G401.6 (cell line): ENCODE measurements at regions not wholly inside any gene's neighbourhood (a gene's known extent, or its start where the extent isn't known, plus 50 kb on each side); places are given as distances from the start of the nearest gene placed in this dataset.

Experiments
- FAIRE-seq: peaks from 2 replicates; lab custom pipeline; 2012; peaks lifted over from hg19 to GRCh38; lab: Jason Lieb, UNC

GRCh38 chr18:46324087-46324955 is 220.1 kb downstream of the HAUS1 start:
- FAIRE-seq = peak; percentile 57

DNA sequence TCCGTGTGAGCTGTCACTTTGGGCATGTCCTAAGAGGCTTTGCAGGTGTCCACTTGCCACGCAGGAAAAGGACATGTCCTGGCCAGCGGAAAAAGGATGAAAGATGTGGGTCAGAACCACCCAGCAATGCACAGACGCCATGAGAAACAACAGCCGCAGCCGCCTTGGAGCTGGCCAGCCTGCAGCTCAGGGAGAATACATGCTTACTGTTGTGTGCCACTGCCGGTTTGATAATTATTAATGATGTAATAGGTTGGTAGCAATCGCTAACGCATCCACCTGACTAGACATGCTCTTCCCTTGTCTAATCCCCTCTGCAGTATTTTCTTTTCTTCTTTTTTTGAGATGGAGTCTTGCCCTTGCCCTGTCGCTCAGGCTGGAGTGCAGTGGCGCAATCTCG is 221.7 kb downstream of the HAUS1 start:
- no peak for FAIRE-seq

- FAIRE-seq = no peak
These were observed 225.6 kb downstream of the HAUS1 start for GRCh38 chr18:46329736-46330246.

GRCh38 chr18:46331316-46331715 is 227.1 kb downstream of the HAUS1 start:
- FAIRE-seq = no peak

- FAIRE-seq = no peak
These were observed 228.2 kb downstream of the HAUS1 start for GRCh38 chr18:46332286-46332801.

DNA sequence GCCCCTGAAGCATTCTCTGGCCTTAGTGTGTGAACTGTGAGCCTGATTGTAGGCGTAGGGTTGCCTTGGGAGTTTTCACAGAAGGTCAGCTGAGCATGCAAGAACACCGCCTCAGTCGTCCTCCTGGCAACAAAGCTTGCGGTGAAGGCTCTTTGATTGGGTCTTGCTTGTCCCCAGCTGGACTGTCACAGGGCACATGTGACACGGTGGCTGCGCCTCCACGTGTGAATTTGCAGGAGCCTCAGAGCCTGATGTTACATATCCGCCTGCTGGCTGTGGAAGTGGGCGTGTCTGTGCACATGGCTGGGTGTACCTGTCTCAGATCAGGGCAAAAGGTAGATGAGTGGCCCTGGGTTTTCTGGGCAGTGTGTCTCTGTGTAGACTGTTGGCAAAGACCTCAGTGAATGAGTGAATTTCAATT is 228.7 kb downstream of the HAUS1 start:
- no peak for FAIRE-seq

DNA sequence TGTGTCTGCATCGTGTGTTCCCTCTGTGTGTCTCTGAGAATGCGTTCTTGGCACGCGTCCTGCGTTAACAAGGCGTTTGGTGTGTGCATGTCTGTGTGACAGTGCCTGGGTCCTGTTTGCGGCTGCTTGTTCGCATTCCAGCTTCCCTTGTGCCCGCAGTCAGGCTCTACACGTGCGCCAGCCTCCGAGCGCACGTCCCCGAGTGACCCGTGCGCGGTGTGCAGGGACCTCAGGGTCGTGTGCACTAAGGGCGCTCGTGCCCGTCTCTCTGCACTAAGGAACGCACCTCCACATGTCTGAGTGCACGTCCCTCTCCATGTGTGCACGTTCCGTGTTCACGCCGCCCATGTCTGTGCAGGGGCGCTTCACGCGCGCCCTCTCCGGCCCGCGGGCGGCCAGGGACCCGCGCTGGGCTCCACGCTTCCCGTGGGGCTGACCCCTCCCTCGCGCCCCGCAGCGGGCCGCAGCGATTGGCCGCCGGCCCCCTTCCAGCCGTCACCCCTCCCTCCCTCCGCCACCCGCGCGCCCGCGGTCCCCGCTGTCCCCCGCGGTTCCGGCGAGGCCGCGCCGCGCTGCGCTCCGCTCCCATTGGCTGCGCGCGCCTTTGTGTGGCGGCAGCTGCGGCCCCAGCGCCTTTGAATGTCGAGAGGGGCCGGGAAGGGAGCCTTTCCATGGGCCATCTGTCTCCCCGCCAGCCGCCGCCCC is 229.4 kb downstream of the HAUS1 start:
- FAIRE-seq = no peak

GRCh38 chr18:46334868-46335281 is 230.7 kb downstream of the HAUS1 start:
- no peak for FAIRE-seq

- no peak for FAIRE-seq
These were observed 231.4 kb downstream of the HAUS1 start for GRCh38 chr18:46335534-46336101.

GRCh38 chr18:46336278-46337111 is 232.3 kb downstream of the HAUS1 start:
- no peak for FAIRE-seq

GRCh38 chr18:46337271-46337670 is 233.1 kb downstream of the HAUS1 start:
- FAIRE-seq = no peak

DNA sequence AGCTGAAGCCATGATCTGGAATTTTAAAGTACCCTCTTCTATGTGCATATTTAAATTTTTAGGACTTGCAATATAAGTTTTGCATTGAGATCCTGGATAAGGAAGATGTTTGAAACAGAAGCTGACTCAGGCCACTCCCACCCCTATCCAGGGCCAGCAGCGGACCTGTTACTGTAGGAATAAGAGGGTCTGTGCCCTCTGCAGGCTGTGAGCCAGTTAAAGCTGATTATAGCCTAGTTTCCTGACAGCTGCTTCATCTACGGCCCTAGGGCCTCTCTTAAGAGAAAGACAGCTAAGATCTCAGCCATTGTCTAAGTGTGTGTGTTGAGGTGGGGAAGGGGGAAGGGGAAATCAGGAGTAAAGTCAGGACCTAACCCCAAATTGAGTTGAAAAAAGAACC is 234.0 kb downstream of the HAUS1 start:
- no peak for FAIRE-seq

DNA sequence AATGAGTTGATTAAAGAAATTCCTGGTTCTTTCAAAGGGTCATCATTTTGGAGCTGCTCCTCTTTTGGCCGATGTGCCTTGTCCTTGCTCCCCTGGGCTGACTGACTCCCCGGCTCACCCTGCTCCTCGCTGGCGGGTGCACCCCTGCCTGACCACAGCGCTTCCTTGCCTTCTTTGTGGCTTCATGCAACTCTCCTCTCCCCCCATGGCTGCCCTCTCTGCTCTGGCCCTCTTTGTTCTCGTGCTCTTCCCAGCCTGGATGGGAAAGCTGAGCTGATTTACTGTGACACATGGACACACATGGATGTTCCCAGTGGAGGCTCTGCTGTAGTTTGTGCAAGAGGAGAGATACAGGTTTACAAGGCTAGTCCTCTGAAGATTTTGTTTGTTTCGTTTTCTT is 234.6 kb downstream of the HAUS1 start:
- FAIRE-seq = no peak

DNA sequence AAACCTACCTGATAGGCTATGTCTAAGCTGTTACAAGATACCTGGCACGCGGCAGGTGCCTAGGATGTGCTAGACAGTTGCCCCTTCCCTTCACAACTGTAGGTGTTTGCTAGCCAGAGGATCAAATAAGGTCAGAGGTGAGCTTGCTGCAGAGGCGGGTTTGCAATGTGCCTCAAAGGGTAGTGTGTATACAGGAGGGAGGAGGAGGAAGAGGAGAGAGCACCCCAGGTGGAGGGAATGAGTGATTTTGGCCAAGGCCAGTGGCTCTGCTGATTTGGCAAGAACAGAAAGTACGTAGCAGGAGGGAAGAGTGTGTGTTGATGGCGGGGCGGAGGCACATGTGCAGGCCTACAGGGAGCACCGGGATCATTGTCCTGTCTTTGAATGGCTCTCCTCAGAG is 236.5 kb downstream of the HAUS1 start:
- FAIRE-seq = no peak

DNA sequence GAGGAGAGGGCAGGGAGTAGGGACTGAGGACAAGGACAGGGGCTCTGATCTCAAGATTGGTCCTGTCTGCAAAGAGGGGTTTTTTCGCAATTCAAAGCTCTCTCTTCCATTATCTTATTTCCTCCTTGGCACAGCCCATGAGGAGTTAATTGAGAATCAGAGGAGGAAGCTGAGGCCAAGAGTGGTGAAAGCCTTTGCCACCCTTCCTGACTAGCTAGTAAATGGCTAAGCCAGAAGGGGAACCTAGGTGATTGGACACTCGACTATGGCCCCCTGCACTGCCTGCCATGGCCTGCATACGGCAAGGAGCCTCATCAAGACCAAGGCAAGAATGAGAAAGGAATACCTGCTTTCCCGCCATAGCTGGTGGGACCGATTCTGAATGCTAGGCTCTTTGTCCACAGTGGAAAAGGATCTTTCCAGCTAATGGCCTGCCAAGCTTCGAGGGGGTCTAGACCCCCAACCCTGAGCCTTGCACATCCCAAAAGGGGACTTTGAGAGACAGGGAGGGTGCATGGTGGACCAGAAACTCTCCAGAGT is 237.9 kb downstream of the HAUS1 start:
- FAIRE-seq = no peak

- no peak for FAIRE-seq
These were observed 239.3 kb downstream of the HAUS1 start for GRCh38 chr18:46343456-46343855.

GRCh38 chr18:46343931-46344372 is 239.8 kb downstream of the HAUS1 start:
- no peak for FAIRE-seq

DNA sequence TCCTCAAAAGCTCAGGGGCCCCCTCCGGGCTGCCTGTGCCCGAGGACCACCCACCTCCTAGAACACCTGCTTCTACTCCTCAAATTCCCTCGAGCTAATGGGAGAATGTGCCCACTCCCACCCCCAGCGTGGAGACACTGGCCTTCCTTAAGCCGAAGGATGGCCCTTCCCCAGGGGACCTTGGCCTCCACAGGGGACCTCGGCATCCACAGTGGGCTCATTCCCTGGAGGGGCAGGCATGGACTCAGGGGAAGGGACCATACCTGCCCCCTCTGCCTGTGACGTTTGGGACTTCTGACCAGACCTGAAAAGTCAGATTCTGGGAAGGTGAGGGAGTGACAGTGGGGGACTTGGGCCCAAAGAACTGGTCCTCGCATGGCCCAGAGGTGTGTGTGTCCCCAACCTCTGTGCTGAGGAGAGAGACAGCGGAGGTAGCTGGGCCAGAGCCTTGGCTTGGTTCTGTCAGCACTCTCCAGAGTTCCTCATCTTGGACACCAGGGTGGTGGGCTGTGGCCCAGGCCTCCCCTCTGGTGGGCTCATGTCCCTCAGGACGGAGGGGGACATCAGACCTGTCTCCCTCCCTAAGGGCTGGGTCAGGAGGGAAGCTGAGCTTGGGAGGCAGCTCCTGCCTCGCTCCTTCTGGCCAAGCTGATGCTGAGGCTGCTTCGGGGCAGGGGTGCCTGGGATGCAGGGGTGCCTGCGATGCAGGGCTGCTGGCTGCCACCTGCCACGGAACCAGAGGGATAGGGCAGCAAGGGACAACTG is 240.4 kb downstream of the HAUS1 start:
- no peak for FAIRE-seq

DNA sequence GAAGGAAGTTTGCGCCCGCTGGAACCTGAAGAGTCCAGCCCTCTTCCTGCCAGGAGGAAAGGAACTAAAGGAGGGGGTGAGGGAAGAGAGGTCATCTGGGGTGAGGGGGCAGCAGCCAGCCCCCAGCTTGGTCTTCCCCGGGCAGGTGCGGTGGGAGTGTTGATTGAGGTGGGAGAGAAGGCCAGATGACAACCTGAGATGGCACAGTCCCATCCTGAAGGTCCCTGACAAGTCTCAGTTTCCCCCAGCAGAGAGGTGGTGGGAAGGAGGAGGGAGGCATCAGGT is 240.9 kb downstream of the HAUS1 start:
- no peak for FAIRE-seq

- no peak for FAIRE-seq
These were observed 242.0 kb downstream of the HAUS1 start for GRCh38 chr18:46346213-46346612.
